CD14-positive monocyte (primary cell): ENCODE measurements at regions not wholly inside any gene's neighbourhood (a gene's known extent, or its start where the extent isn't known, plus 50 kb on each side); places are given as distances from the start of the nearest gene placed in this dataset.
A peak's percentile ranks its signal among the peaks of the same experiment; 100 is the strongest.

Experiments used
- DNase-seq, 3 donors: peaks; one replicate each; pipeline ENCODE4 v3.0.0-alpha.2; 2011 to 2022
- H2AFZ ChIP-seq: 2 replicates; pipeline ENCODE4 v1.6.0; 2012; ENCODE audit warnings: mild to moderate bottlenecking, low read depth, low read length, inconsistent platforms; ENCODE audit not compliant: insufficient read depth, poor library complexity, severe bottlenecking
- H3K27ac ChIP-seq, 2 donors: 1 replicate in 1 of 2; 2 replicates in 1 of 2; pipeline ENCODE4 v1.5.1; 2012 to 2013; ENCODE audit warnings: low read length in 2 of 2, control low read depth in 1 of 2, inconsistent platforms in 1 of 2, low read depth in 1 of 2, mild to moderate bottlenecking in 1 of 2
- H3K27me3 ChIP-seq, 2 donors: one replicate each; pipeline versions ENCODE4 v1.6.0 to v1.6.1; 2011 to 2013; ENCODE audit warnings: low read length in 2 of 2; ENCODE audit not compliant: control insufficient read depth in 2 of 2, insufficient read depth in 2 of 2
- H3K36me3 ChIP-seq, 2 donors: replicated peaks in 1 of 2; 1 replicate in 1 of 2; 2 replicates in 1 of 2; pipeline versions ENCODE4 v1.5.1 to v1.6.1; 2012 to 2013; ENCODE audit warnings: low read length in 2 of 2, control low read depth in 1 of 2, inconsistent platforms in 1 of 2, mild to moderate bottlenecking in 1 of 2; ENCODE audit not compliant: insufficient read depth in 2 of 2, control insufficient read depth in 1 of 2
- H3K4me1 ChIP-seq, 2 donors: 1 replicate in 1 of 2; 2 replicates in 1 of 2; pipeline versions ENCODE4 v1.5.1 to v1.6.1; 2012 to 2013; ENCODE audit warnings: low read length in 2 of 2, control low read depth in 1 of 2, inconsistent platforms in 1 of 2, mild to moderate bottlenecking in 1 of 2, moderate library complexity in 1 of 2; ENCODE audit not compliant: insufficient read depth in 2 of 2, control insufficient read depth in 1 of 2
- H3K4me2 ChIP-seq: replicated peaks from 2 replicates; pipeline ENCODE3; 2012; ENCODE audit warnings: low read length, moderate library complexity, mild to moderate bottlenecking; ENCODE audit not compliant: poor library complexity, severe bottlenecking; ENCODE audit errors: extremely low read depth
- H3K4me3 ChIP-seq, 3 experiments: fragments of 200-600 bp in 1 of 3; sonication (generic) in 1 of 3; replicated peaks in 1 of 3; 1 replicate in 2 of 3; 2 replicates in 1 of 3; pipeline ENCODE4 v1.5.1; 2011 to 2013; ENCODE audit warnings: low read length in 3 of 3, mild to moderate bottlenecking in 3 of 3, control low read depth in 2 of 3, low read depth in 2 of 3, inconsistent platforms in 1 of 3, moderate library complexity in 1 of 3
- H3K79me2 ChIP-seq: 2 replicates; pipeline ENCODE4 v1.6.0; 2012; ENCODE audit warnings: mild to moderate bottlenecking, control low read depth, inconsistent platforms, low read length, moderate library complexity; ENCODE audit not compliant: insufficient read depth
- H3K9ac ChIP-seq: 2 replicates; pipeline ENCODE4 v1.6.0; 2017; ENCODE audit warnings: low read length, mild to moderate bottlenecking; ENCODE audit not compliant: insufficient read depth, poor library complexity, severe bottlenecking
- H3K9me3 ChIP-seq, 2 donors: replicated peaks in 1 of 2; 1 replicate in 1 of 2; 2 replicates in 1 of 2; pipeline versions ENCODE4 v1.5.1 to v1.6.1; 2012 to 2013; ENCODE audit warnings: low read length in 2 of 2, control low read depth in 1 of 2; ENCODE audit not compliant: control insufficient read depth in 1 of 2, insufficient read depth in 1 of 2
- H4K20me1 ChIP-seq: 2 replicates; pipeline ENCODE4 v1.6.0; 2012; ENCODE audit warnings: mild to moderate bottlenecking, low read length, control low read depth, moderate library complexity; ENCODE audit not compliant: insufficient read depth
- H3K27ac Mint-ChIP-seq, 7 donors: one replicate each; pipeline ENCODE4 v1.8.0; 2020; ENCODE audit warnings: mild to moderate bottlenecking in 7 of 7, mixed read lengths in 7 of 7, moderate library complexity in 6 of 7, inconsistent platforms in 2 of 7
- H3K27me3 Mint-ChIP-seq, 3 donors: one replicate each; pipeline ENCODE4 v1.8.0; 2021 to 2022; ENCODE audit warnings: low read depth in 3 of 3, mild to moderate bottlenecking in 3 of 3, mixed read lengths in 3 of 3, moderate library complexity in 3 of 3, inconsistent platforms in 1 of 3
- H3K36me3 Mint-ChIP-seq, 2 donors: one replicate each; pipeline ENCODE4 v1.8.0; 2020; ENCODE audit warnings: mixed read lengths in 2 of 2, inconsistent platforms in 1 of 2, mild to moderate bottlenecking in 1 of 2
- H3K4me1 Mint-ChIP-seq: one replicate; pipeline ENCODE4 v1.8.0; 2020; ENCODE audit warnings: mild to moderate bottlenecking, mixed read lengths
- H3K4me3 Mint-ChIP-seq, 2 donors: one replicate each; pipeline ENCODE4 v1.8.0; 2020; ENCODE audit warnings: mild to moderate bottlenecking in 2 of 2, mixed read lengths in 2 of 2, moderate library complexity in 1 of 2
- H3K9me3 Mint-ChIP-seq, 7 donors: one replicate each; pipeline ENCODE4 v1.8.0; 2020 to 2022; ENCODE audit warnings: mixed read lengths in 7 of 7, mild to moderate bottlenecking in 6 of 7, moderate library complexity in 6 of 7, inconsistent platforms in 2 of 7
- WGBS: methylation state at CpG from one replicate; pipeline ENCODE4 v1.1.5; 2013; ENCODE audit warnings: missing lambda C conversion rate; ENCODE audit not compliant: insufficient coverage; 5-methylcytosine and 5-hydroxymethylcytosine counted together
- intact Hi-C, 2 donors: fragments of 100-400 bp; cut with micrococcal nuclease; formaldehyde crosslinking; loops; one replicate each; pipeline versions ENCODE4 v1.15.0 to v1.15.1; 2023
- TF ChIP-seq, protein P1 (sequence below): fragments of 200-600 bp; IDR thresholded peaks from one replicate; pipeline ENCODE4 v1.8.0; 2022; ENCODE audit warnings: antibody characterized with exemption, mild to moderate bottlenecking

DNA sequence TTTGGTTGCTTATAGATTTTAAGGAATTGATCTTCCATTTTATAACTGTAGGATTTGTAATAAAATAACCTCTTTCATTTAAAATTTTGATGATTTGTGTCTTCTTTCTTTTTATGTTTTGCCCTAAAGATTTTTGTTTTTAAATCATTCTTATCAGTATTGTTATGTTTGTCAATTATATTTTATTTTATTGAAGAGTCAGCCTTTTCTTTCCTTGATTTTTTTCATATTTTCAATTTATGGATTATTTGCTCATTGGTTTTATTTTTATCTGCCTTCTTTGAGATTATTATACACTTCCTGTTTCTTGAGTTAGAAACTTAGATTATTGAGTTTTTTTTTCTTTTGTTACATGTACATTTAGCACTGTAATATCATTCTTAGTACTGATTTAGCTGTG is 233.4 kb upstream of the BRINP3 start:
- Mint-ChIP-seq H3K27me3 (peaks cover 0 to 4% (median 3%) of the 10 kb centered on the region in 3 donors), H3K4me3 (no peak overlapping the region), H3K9me3 (peaks cover 0 to 11% (median 4%) of the 10 kb centered on the region in 7 donors), H3K4me1 (no peaks in the 10 kb centered on the region), H3K36me3 (no peaks in the 10 kb centered on the region), H3K27ac (peak overlapping the region in 1 of 7 donors; percentile 18)
- no peak overlapping the region for H3K4me2 ChIP-seq
- H3K9ac ChIP-seq: no peak overlapping the region
- H2AFZ ChIP-seq: no peak overlapping the region
- H3K36me3 ChIP-seq: no peaks in the 10 kb centered on the region
- TF ChIP-seq, protein P1, sequence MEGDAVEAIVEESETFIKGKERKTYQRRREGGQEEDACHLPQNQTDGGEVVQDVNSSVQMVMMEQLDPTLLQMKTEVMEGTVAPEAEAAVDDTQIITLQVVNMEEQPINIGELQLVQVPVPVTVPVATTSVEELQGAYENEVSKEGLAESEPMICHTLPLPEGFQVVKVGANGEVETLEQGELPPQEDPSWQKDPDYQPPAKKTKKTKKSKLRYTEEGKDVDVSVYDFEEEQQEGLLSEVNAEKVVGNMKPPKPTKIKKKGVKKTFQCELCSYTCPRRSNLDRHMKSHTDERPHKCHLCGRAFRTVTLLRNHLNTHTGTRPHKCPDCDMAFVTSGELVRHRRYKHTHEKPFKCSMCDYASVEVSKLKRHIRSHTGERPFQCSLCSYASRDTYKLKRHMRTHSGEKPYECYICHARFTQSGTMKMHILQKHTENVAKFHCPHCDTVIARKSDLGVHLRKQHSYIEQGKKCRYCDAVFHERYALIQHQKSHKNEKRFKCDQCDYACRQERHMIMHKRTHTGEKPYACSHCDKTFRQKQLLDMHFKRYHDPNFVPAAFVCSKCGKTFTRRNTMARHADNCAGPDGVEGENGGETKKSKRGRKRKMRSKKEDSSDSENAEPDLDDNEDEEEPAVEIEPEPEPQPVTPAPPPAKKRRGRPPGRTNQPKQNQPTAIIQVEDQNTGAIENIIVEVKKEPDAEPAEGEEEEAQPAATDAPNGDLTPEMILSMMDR: no peak
- no peak overlapping the region for H3K4me3 ChIP-seq
- intact Hi-C loops: no loop called here
- no peaks in the 10 kb centered on the region for H3K27me3 ChIP-seq
- H4K20me1 ChIP-seq: no peaks in the 10 kb centered on the region
- peaks cover 0 to 3% of the 10 kb centered on the region in 2 donors for H3K9me3 ChIP-seq
- DNase-seq: no peak
- no peaks in the 10 kb centered on the region for H3K79me2 ChIP-seq
- H3K27ac ChIP-seq: no peak overlapping the region
- no peaks in the 10 kb centered on the region for H3K4me1 ChIP-seq

DNA sequence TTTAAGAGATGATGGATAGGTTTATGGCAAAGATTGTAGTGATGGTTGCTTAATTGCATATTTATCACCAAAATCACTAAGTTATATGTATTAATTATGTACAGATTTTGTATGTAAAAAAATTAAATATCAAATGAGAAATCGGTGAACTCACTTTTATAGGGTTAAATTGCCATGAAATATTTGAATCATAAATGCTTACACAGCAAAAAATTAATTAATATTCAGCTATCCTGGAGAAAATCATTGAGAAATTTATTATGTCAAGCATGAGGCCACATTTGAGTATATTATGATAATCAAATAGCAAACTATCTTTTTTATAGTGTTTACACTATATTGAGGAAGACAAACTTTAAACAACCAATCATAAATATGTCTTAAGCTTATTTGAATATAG is 239.4 kb upstream of the BRINP3 start:
- Histone ChIP-seq H3K9me3 (peaks cover 0 to 7% of the 10 kb centered on the region in 2 donors), H4K20me1 (no peaks in the 10 kb centered on the region), H3K79me2 (no peaks in the 10 kb centered on the region), H3K4me2 (no peak overlapping the region), H3K36me3 (no peaks in the 10 kb centered on the region), H2AFZ (no peak overlapping the region), H3K9ac (no peak overlapping the region), H3K4me3 (no peak overlapping the region), H3K27ac (no peak overlapping the region), H3K4me1 (no peaks in the 10 kb centered on the region), H3K27me3 (no peaks in the 10 kb centered on the region)
- Mint-ChIP-seq H3K9me3 (peaks cover 0 to 19% (median 7%) of the 10 kb centered on the region in 7 donors), H3K4me1 (no peaks in the 10 kb centered on the region), H3K27me3 (peaks cover 0 to 1% (median 0%) of the 10 kb centered on the region in 3 donors), H3K4me3 (no peak overlapping the region), H3K36me3 (no peaks in the 10 kb centered on the region), H3K27ac (no peak overlapping the region)
- no CpG with 5 or more reads among the region's 1 CpG for WGBS
- TF ChIP-seq, protein P1: no peak
- DNase-seq: no peak
- intact Hi-C loops: no loop called here
